Prostate gland (tissue), 2 donors: ENCODE measurements at regions not wholly inside any gene's neighbourhood (a gene's known extent, or its start where the extent isn't known, plus 50 kb on each side); places are given as distances from the start of the nearest gene placed in this dataset.

Experiments
- DNase-seq: peaks from one replicate; pipeline ENCODE4 v3.0.0-alpha.2; 2019; ENCODE audit warnings: low spot score
- H3K27ac ChIP-seq, 2 donors: fragments of 200-600 bp; sonication (generic); 2 replicates each; pipeline ENCODE4 v1.5.1; 2017 to 2019
- H3K27me3 ChIP-seq: fragments of 200-600 bp; sonication (generic); replicated peaks from 2 replicates; pipeline ENCODE4 v1.5.1; 2019; ENCODE audit not compliant: insufficient read depth
- H3K36me3 ChIP-seq, 2 donors: fragments of 200-600 bp; sonication (generic); 1 replicate in 1 of 2; 2 replicates in 1 of 2; pipeline versions ENCODE4 v1.5.1 to v1.8.1; 2017 to 2019
- H3K4me1 ChIP-seq: fragments of 200-600 bp; sonication (generic); replicated peaks from 2 replicates; pipeline ENCODE4 v1.5.1; 2019
- H3K4me3 ChIP-seq, 2 donors: fragments of 200-600 bp; sonication (generic); 2 replicates each; pipeline ENCODE4 v1.5.1; 2017 to 2019
- H3K9me3 ChIP-seq: fragments of 200-600 bp; sonication (generic); 2 replicates; pipeline ENCODE4 v1.5.1; 2017
- POLR2A ChIP-seq: fragments of 450-650 bp; IDR thresholded peaks from one replicate; pipeline ENCODE4 v1.6.1; 2016; ENCODE audit warnings: antibody characterized with exemption, mild to moderate bottlenecking
- POLR2AphosphoS5 ChIP-seq: sonication (generic); formaldehyde crosslinking; IDR thresholded peaks from one replicate; pipeline ENCODE4 v1.6.1; 2017; ENCODE audit warnings: antibody characterized with exemption
- WGBS: methylation state at CpG from one replicate; pipeline ENCODE4 v1.1.5; 2018; 5-methylcytosine and 5-hydroxymethylcytosine counted together
- intact Hi-C: fragments of 100-400 bp; cut with DNase I; formaldehyde crosslinking; loops from one replicate; pipeline ENCODE4 v1.14.2; 2022
- TF ChIP-seq, protein P1 (sequence below), 4 experiments: fragments of 200-600 bp in 2 of 4; fragments of 450-650 bp in 2 of 4; sonication (generic) in 2 of 4; IDR thresholded peaks; 1 replicate in 3 of 4; 2 replicates in 1 of 4; pipeline ENCODE4 v1.5.1; 2016 to 2019; ENCODE audit warnings: antibody characterized with exemption in 4 of 4, mild to moderate bottlenecking in 2 of 4, moderate library complexity in 2 of 4

DNA sequence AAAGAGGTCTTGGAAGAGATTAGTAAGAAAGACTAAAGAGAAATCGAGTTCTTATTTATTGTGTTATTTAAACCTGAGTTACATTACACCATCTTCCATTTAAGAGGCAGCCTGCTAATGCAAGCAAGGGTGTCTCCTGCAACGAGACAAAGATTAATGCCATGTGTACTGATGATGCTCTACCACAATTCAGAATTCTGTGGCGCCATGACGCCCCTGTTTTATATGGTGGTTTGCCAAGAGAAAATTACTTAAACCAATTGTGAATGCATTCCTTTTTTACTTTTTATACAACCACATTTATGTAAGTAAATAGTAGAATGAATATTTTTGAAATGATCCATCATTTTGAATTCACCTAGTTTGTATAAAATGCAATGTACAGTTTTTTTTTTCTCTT is 356.1 kb upstream of the ZEB2 start:
- no peak for TF ChIP-seq POLR2A
- TF ChIP-seq POLR2AphosphoS5, result no peak
- TF ChIP-seq, protein P1, sequence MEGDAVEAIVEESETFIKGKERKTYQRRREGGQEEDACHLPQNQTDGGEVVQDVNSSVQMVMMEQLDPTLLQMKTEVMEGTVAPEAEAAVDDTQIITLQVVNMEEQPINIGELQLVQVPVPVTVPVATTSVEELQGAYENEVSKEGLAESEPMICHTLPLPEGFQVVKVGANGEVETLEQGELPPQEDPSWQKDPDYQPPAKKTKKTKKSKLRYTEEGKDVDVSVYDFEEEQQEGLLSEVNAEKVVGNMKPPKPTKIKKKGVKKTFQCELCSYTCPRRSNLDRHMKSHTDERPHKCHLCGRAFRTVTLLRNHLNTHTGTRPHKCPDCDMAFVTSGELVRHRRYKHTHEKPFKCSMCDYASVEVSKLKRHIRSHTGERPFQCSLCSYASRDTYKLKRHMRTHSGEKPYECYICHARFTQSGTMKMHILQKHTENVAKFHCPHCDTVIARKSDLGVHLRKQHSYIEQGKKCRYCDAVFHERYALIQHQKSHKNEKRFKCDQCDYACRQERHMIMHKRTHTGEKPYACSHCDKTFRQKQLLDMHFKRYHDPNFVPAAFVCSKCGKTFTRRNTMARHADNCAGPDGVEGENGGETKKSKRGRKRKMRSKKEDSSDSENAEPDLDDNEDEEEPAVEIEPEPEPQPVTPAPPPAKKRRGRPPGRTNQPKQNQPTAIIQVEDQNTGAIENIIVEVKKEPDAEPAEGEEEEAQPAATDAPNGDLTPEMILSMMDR (IDR thresholded peaks at IDR 0.05), result no peak

DNA sequence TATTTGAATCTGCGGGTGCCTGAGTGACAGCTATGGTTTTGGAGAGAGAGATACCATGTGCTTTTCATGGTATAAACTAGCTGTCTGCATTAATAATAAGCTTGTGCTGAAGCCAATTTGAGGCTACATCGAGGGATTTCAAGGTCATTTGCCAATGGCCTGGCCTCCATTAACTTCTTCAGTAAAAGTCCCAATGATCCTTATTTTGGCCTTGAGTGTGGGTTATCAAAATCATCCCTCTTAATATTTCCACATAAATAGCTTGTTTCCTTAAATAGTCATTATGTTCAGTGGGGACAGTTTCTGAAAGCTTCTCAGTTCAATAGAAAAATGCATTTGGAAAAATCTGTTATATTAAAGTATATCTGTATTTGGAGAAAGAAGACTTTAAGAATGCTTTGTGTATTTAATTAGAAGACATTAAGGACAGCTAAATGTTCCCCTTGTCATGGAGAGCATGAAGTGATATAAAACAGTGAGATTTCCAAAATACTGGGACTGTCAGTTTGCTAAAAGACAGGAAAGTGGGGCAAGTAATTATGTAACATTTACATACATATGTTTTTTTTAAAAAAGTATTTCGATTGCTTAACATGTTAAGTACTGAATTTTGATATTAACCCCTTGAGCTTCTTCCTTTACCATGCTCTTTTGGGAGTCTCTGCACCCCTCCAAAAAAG is 355.5 kb upstream of the ZEB2 start:
- Histone ChIP-seq H3K9me3 (no peaks in the 10 kb centered on the region), H3K4me3 (no peak overlapping the region), H3K27ac (no peak overlapping the region), H3K27me3 (no peaks in the 10 kb centered on the region), H3K4me1 (no peaks in the 10 kb centered on the region), H3K36me3 (no peaks in the 10 kb centered on the region)
- no peak for DNase-seq
- intact Hi-C loops, result no loop called here
- 68% methylated on average over 3 of the region's 3 CpGs for WGBS
- TF ChIP-seq, protein P1 (IDR thresholded peaks at IDR 0.05), result no peak
- TF ChIP-seq POLR2A, result no peak
- TF ChIP-seq POLR2AphosphoS5, result no peak

More for the DNA sequence above, 356.1 kb upstream of the ZEB2 start:
- no peaks in the 10 kb centered on the region for H3K27me3 ChIP-seq
- H3K4me3 ChIP-seq, result no peak overlapping the region
- H3K27ac ChIP-seq, result no peak overlapping the region
- DNase-seq, result no peak
- H3K4me1 ChIP-seq, result no peaks in the 10 kb centered on the region
- intact Hi-C loops, result no loop called here
- H3K9me3 ChIP-seq, result no peaks in the 10 kb centered on the region
- H3K36me3 ChIP-seq, result no peaks in the 10 kb centered on the region
- 82% methylated on average over 4 of the region's 4 CpGs for WGBS

DNA sequence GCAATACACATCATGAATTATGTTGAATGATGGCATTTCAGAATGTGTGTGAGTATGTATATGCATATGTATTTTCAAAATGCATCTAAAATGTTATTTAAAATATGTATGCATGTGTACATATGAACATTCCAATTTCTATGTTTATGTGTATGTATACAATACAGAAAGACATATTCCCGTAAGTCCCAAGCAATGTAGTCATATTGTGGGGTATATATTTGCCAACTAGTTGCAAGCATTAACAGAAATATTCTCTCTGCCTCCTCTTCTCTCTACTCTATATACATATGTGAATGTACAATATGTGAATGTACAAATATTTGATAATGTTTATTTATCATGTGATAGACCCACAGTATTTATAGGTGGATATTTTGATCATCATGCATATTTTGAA is 345.8 kb upstream of the ZEB2 start:
- no peak overlapping the region for H3K27ac ChIP-seq
- WGBS, result 95% methylated on average over 1 of the region's 1 CpG
- intact Hi-C loops, result no loop called here
- TF ChIP-seq POLR2AphosphoS5, result no peak
- no peak for TF ChIP-seq POLR2A
- TF ChIP-seq, protein P1 (IDR thresholded peaks at IDR 0.05), result no peak
- no peak for DNase-seq
- no peaks in the 10 kb centered on the region for H3K4me1 ChIP-seq
- no peak overlapping the region for H3K4me3 ChIP-seq
- H3K36me3 ChIP-seq, result no peaks in the 10 kb centered on the region
- H3K27me3 ChIP-seq, result no peaks in the 10 kb centered on the region
- no peaks in the 10 kb centered on the region for H3K9me3 ChIP-seq

DNA sequence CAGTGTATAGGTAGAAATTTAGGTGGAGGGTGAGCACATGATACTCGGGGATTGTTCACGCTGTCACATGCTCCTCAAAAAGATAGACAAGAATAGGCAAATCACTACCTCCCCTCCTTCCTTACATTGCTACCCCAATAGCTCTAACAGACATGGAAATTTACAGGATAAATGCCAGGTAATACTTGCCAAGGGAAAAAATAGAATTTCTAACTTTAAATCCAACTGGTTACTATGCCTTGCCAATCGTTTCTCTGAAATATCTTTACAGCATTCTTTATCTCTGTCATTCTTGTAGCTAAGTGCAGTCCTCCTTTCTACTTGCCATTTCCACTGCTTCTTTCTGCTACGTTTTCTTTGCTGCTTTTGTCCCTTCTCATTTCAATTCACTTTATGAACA is 339.8 kb upstream of the ZEB2 start:
- WGBS, result 78% methylated on average over 4 of the region's 4 CpGs
- Histone ChIP-seq H3K36me3 (no peaks in the 10 kb centered on the region), H3K27me3 (no peaks in the 10 kb centered on the region), H3K4me3 (no peak overlapping the region), H3K4me1 (no peaks in the 10 kb centered on the region), H3K27ac (no peak overlapping the region), H3K9me3 (no peaks in the 10 kb centered on the region)
- intact Hi-C loops, result no loop called here
- no peak for DNase-seq
- TF ChIP-seq, protein P1 (IDR thresholded peaks at IDR 0.05), result no peak
- TF ChIP-seq POLR2AphosphoS5, result no peak
- no peak for TF ChIP-seq POLR2A

DNA sequence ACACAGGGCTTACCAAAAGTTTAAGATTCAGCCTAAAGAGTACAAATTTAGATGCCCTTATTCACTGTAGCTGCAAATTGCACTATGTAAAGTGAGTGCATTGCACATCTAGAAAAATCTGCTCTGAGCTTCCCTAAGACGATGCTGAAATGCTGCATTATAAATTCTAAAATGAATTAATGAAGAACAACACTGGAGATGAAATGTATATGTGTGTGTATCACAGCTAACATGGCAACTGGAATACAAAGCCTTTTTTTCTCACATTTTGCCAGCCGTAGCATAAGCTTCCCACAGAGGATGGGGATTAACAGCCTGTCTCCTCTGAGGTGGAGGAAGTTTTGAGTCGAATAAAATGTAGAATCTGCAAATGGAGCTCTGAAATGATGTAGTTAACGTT is 338.3 kb upstream of the ZEB2 start:
- no peak for DNase-seq
- Histone ChIP-seq H3K4me3 (no peak overlapping the region), H3K9me3 (no peaks in the 10 kb centered on the region), H3K27ac (no peak overlapping the region), H3K27me3 (no peaks in the 10 kb centered on the region), H3K4me1 (no peaks in the 10 kb centered on the region), H3K36me3 (no peaks in the 10 kb centered on the region)
- 90% methylated on average over 4 of the region's 4 CpGs for WGBS
- intact Hi-C loops, result no loop called here
- TF ChIP-seq POLR2A (no peak), POLR2AphosphoS5 (no peak)
- TF ChIP-seq, protein P1 (IDR thresholded peaks at IDR 0.05), result no peak
